ENCODE measurements at regions not wholly inside any gene's neighbourhood (a gene's known extent, or its start where the extent isn't known, plus 50 kb on each side); places are given as distances from the start of the nearest gene placed in this dataset.

GRCh38 chr11:26076233-26076990 is 255.5 kb upstream of the ANO3 start:
- Mint-ChIP-seq H3K9me3 (peaks cover 7 to 8% of the 10 kb centered on the region in 2 donors), H3K27me3 (ENCODE audit: low read depth in 2 of 2) (no peaks in the 10 kb centered on the region), H3K36me3 (no peaks in the 10 kb centered on the region), H3K4me3 (no peak overlapping the region), H3K4me1 (no peaks in the 10 kb centered on the region), H3K27ac (no peak overlapping the region)
- ATAC-seq, result no peak
- H3K27ac ChIP-seq (ENCODE audit: low read length), result no peak overlapping the region
- no peak for DNase-seq
- H3K4me1 ChIP-seq (ENCODE audit: control insufficient read depth, insufficient read depth, low read length), result no peaks in the 10 kb centered on the region
- H3K36me3 ChIP-seq (ENCODE audit: control insufficient read depth, insufficient read depth, low read length), result no peaks in the 10 kb centered on the region
- intact Hi-C loops (cut with micrococcal nuclease), result no loop called here
- WGBS (ENCODE audit: insufficient coverage), result 87% methylated on average over 3 of the region's 3 CpGs
- H3K9me3 ChIP-seq (ENCODE audit: control insufficient read depth, insufficient read depth, low read length), result no peaks in the 10 kb centered on the region
- no peaks in the 10 kb centered on the region for H3K27me3 ChIP-seq (ENCODE audit: control insufficient read depth, insufficient read depth, low read length)
- no peak for TF ChIP-seq CTCF (IDR thresholded peaks at IDR 0.05)
- H3K4me3 ChIP-seq (ENCODE audit: low read length), result no peak overlapping the region

GRCh38 chr11:26078231-26078821 is 253.6 kb upstream of the ANO3 start:
- H3K4me1 ChIP-seq (ENCODE audit: control insufficient read depth, insufficient read depth, low read length), result no peaks in the 10 kb centered on the region
- H3K4me3 Mint-ChIP-seq, result no peak overlapping the region
- no peak for DNase-seq
- WGBS (ENCODE audit: insufficient coverage), result 72% methylated on average over 4 of the region's 5 CpGs
- H3K4me3 ChIP-seq (ENCODE audit: low read length), result no peak overlapping the region
- H3K4me1 Mint-ChIP-seq, result no peaks in the 10 kb centered on the region
- H3K36me3 ChIP-seq (ENCODE audit: control insufficient read depth, insufficient read depth, low read length), result no peaks in the 10 kb centered on the region
- no peak overlapping the region for H3K27ac ChIP-seq (ENCODE audit: low read length)
- no peak for TF ChIP-seq CTCF (IDR thresholded peaks at IDR 0.05)
- H3K9me3 ChIP-seq (ENCODE audit: control insufficient read depth, insufficient read depth, low read length), result no peaks in the 10 kb centered on the region
- no peaks in the 10 kb centered on the region for H3K36me3 Mint-ChIP-seq
- no peaks in the 10 kb centered on the region for H3K27me3 Mint-ChIP-seq (ENCODE audit: low read depth in 2 of 2)
- peaks cover 7 to 9% of the 10 kb centered on the region in 2 donors for H3K9me3 Mint-ChIP-seq
- no peak for ATAC-seq
- H3K27ac Mint-ChIP-seq, result no peak overlapping the region
- H3K27me3 ChIP-seq (ENCODE audit: control insufficient read depth, insufficient read depth, low read length), result no peaks in the 10 kb centered on the region
- intact Hi-C loops (cut with micrococcal nuclease), result no loop called here

GRCh38 chr11:26084313-26084712 is 247.6 kb upstream of the ANO3 start:
- no peaks in the 10 kb centered on the region for H3K4me1 ChIP-seq (ENCODE audit: control insufficient read depth, insufficient read depth, low read length)
- H3K27ac ChIP-seq (ENCODE audit: low read length), result no peak overlapping the region
- 86% methylated on average over 2 of the region's 3 CpGs for WGBS (ENCODE audit: insufficient coverage)
- intact Hi-C loops (cut with micrococcal nuclease), result no loop called here
- no peak overlapping the region for H3K4me3 Mint-ChIP-seq
- no peak overlapping the region for H3K4me3 ChIP-seq (ENCODE audit: low read length)
- no peak for TF ChIP-seq CTCF (IDR thresholded peaks at IDR 0.05)
- no peaks in the 10 kb centered on the region for H3K9me3 ChIP-seq (ENCODE audit: control insufficient read depth, insufficient read depth, low read length)
- peaks cover under 1 to 2% of the 10 kb centered on the region in 2 donors for H3K9me3 Mint-ChIP-seq
- no peaks in the 10 kb centered on the region for H3K27me3 ChIP-seq (ENCODE audit: control insufficient read depth, insufficient read depth, low read length)
- H3K4me1 Mint-ChIP-seq, result no peaks in the 10 kb centered on the region
- no peaks in the 10 kb centered on the region for H3K27me3 Mint-ChIP-seq (ENCODE audit: low read depth in 2 of 2)
- H3K36me3 ChIP-seq (ENCODE audit: control insufficient read depth, insufficient read depth, low read length), result no peaks in the 10 kb centered on the region
- H3K36me3 Mint-ChIP-seq, result no peaks in the 10 kb centered on the region
- DNase-seq, result no peak
- ATAC-seq, result no peak
- H3K27ac Mint-ChIP-seq, result no peak overlapping the region

All from natural killer cell (primary cell).